ENCODE measurements at regions not wholly inside any gene's neighbourhood (a gene's known extent, or its start where the extent isn't known, plus 50 kb on each side); places are given as distances from the start of the nearest gene placed in this dataset.
"Not testable (repeated sequence)": the region's sequence is repeated elsewhere in the genome, so short reads cannot be mapped to it uniquely, and the experiment has no call there.

DNA sequence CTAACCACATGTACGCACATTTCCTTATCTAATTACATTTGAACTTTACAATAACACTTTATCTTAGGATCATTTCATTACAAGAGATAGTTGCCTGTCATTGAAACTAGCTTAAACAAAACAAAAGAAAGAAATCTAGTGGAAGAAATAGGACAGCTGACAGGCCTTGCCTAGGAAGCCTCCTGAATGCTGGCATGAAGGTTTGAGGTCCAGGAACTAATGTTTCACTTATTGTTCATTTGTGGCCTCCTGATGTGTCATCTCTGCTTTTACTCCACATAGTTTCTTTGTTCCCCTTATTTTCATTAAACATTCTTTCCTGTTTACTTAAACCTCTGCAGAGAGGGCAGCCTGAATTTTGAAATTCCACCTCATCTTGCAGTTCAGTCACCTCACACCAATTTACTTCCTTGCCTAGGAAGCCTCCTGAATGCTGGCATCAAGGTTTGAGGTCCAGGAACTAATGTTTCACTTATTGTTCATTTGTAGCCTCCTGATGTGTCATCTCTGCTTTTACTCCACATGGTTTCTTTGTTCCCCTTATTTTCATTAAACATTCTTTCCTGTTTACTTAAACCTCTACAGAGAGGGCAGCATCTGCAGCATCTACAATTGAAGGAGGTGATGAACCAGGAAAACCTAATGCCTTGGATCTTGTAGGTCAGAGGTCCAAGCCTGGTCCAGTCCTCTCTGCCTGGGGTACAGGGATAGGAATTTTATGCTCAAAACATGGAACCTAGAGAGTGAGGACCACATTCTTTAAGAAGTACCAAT is 319.2 kb downstream of the SPATA31A1 start:
- H3K4me2 ChIP-seq (ENCODE audit: low read length); H3K36me3 ChIP-seq (ENCODE audit: control insufficient read depth in 1 of 2, insufficient read depth in 2 of 2, low read length in 2 of 2); RAD21 ChIA-PET (ENCODE audit: low non-redundant PET in 1 of 2, low total read pairs in 2 of 2, uncharacterized antibody in 2 of 2, unreplicated experiment in 2 of 2); H4K20me1 ChIP-seq (ENCODE audit: insufficient read depth); DNase-seq (ENCODE audit: low read depth, low spot score); H3K79me2 ChIP-seq (ENCODE audit: insufficient read depth, low read length); H3K4me1 ChIP-seq (ENCODE audit: control insufficient read depth in 1 of 2, insufficient read depth in 2 of 2, low read length in 2 of 2); H3K27me3 ChIP-seq (ENCODE audit: insufficient read depth, low read length); H3K9ac ChIP-seq (ENCODE audit: low read length); H3K4me3 ChIP-seq (replicated peaks in 1 of 2; ENCODE audit: low read depth in 1 of 2, low read length in 2 of 2); H3K27ac ChIP-seq (ENCODE audit: low read depth, low read length); H3K9me3 ChIP-seq (ENCODE audit: control insufficient read depth in 1 of 2, insufficient read depth in 1 of 2, low read depth in 1 of 2, low read length in 2 of 2); BruUV-seq (replicated peaks); intact Hi-C loops (cut with micrococcal nuclease); CTCF ChIA-PET; POLR2A ChIA-PET; H3K9me2 ChIP-seq (ENCODE audit: insufficient read depth); H2AFZ ChIP-seq (ENCODE audit: low read depth, low read length, poor library complexity, severe bottlenecking): not testable (repeated sequence)
- peak; percentile 79 for ATAC-seq

DNA sequence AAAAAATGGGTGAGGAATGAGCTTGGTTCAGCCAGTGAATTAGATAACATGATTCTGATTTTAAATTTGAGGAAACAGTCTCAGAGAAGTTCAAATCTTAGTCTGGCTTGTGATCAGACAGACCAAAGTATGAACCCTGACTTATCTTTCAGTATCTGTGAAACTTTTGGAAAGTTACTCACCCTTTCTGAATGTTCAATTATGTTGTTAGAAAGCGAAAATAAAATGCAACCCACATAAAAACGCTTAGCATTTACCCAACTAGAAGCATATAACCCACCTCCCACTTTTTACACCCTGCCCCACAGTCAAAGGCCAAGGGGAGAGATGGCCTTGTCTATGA is 319.7 kb downstream of the SPATA31A1 start:
- H2AFZ ChIP-seq (ENCODE audit: low read depth, low read length, poor library complexity, severe bottlenecking); CTCF ChIA-PET; BruUV-seq (replicated peaks); H3K4me2 ChIP-seq (ENCODE audit: low read length); H3K4me1 ChIP-seq (ENCODE audit: control insufficient read depth in 1 of 2, insufficient read depth in 2 of 2, low read length in 2 of 2); DNase-seq (ENCODE audit: low read depth, low spot score); H3K36me3 ChIP-seq (ENCODE audit: control insufficient read depth in 1 of 2, insufficient read depth in 2 of 2, low read length in 2 of 2); H3K9me2 ChIP-seq (ENCODE audit: insufficient read depth); H3K79me2 ChIP-seq (ENCODE audit: insufficient read depth, low read length); POLR2A ChIA-PET; H3K9ac ChIP-seq (ENCODE audit: low read length); H3K9me3 ChIP-seq (ENCODE audit: control insufficient read depth in 1 of 2, insufficient read depth in 1 of 2, low read depth in 1 of 2, low read length in 2 of 2); H3K4me3 ChIP-seq (replicated peaks in 1 of 2; ENCODE audit: low read depth in 1 of 2, low read length in 2 of 2); H3K27me3 ChIP-seq (ENCODE audit: insufficient read depth, low read length); intact Hi-C loops (cut with micrococcal nuclease); RAD21 ChIA-PET (ENCODE audit: low non-redundant PET in 1 of 2, low total read pairs in 2 of 2, uncharacterized antibody in 2 of 2, unreplicated experiment in 2 of 2); H3K27ac ChIP-seq (ENCODE audit: low read depth, low read length); H4K20me1 ChIP-seq (ENCODE audit: insufficient read depth): not testable (repeated sequence)
- ATAC-seq, result peak; percentile 37

DNA sequence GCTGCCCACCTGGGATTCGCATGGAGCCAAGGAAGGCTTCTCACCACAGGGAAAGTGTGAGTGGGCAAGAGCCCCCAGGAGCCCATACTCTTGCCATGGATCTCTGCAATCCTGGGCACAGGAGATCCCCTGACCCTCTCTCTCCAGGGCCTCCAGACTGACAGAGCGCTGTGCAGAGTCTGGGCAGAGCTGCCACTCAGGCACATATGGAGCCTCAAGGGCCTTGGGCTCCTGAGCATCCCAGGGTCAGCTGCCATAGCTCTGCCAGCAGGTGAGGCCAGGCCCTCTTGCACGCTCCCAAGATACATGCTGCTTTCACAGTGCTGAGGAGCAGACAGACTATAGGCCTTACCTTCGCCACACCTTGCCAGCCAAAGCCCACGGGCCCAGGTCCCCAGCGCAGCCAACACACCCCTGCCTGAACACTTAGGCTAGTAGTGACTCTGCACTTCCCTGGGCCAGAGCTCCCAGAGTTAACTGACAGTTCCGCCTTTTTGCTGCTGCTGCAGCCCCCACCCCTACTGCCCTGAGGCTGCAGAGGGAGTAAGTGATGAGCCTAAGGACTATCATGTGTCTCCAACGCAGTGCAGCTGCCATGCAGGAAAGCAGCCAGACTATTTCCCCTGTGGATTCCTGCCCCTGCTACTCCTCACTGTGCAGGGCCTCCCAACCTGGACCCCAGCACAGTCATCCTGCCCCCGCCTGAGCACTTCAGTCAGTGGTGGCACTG is 323.2 kb downstream of the SPATA31A1 start:
- CTCF ChIA-PET, ATAC-seq: not testable (repeated sequence)

DNA sequence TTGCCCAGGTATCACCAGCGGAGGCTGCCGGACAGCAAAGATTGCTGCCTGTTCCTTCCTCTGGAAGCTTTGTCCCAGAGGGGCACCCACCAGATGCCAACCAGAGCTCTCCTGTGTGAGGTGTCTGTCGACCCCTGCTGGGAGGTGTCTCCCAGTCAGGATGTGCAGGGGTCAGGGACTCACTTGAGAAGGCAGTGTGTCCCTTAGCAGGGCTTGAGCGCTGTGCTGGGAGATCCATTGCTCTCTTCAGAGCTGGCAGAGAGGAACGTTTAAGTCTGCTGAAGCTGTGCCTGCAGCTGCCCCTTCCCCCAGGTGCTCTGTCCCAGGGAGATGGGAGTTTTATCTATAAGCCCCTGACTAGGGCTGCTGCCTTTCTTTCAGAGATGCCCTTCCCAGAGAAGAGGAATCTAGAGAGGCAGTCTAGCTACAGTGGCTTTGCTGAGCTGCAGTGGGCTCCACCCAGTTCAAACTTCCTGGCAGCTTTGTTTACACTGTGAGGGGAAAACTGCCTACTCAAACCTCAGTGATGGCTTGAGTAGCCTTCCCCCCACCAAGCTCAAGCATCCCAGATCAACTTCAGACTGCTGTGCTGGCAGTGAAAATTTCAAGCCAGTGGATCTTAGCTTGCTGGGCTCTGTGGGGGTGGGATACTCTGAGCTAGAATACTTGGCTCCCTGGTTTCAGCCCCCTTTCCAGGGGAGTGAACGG is 325.4 kb downstream of the SPATA31A1 start:
- CTCF ChIA-PET; H2AFZ ChIP-seq (ENCODE audit: low read depth, low read length, poor library complexity, severe bottlenecking); DNase-seq (ENCODE audit: low read depth, low spot score); RAD21 ChIA-PET (ENCODE audit: low non-redundant PET in 1 of 2, low total read pairs in 2 of 2, uncharacterized antibody in 2 of 2, unreplicated experiment in 2 of 2); POLR2A ChIA-PET; intact Hi-C loops (cut with micrococcal nuclease); H3K4me1 ChIP-seq (ENCODE audit: control insufficient read depth in 1 of 2, insufficient read depth in 2 of 2, low read length in 2 of 2); H3K27ac ChIP-seq (ENCODE audit: low read depth, low read length); H3K9ac ChIP-seq (ENCODE audit: low read length); H4K20me1 ChIP-seq (ENCODE audit: insufficient read depth); H3K36me3 ChIP-seq (ENCODE audit: control insufficient read depth in 1 of 2, insufficient read depth in 2 of 2, low read length in 2 of 2); H3K27me3 ChIP-seq (ENCODE audit: insufficient read depth, low read length); H3K9me2 ChIP-seq (ENCODE audit: insufficient read depth); H3K4me2 ChIP-seq (ENCODE audit: low read length); H3K9me3 ChIP-seq (ENCODE audit: control insufficient read depth in 1 of 2, insufficient read depth in 1 of 2, low read depth in 1 of 2, low read length in 2 of 2); BruUV-seq (replicated peaks); H3K79me2 ChIP-seq (ENCODE audit: insufficient read depth, low read length); H3K4me3 ChIP-seq (replicated peaks in 1 of 2; ENCODE audit: low read depth in 1 of 2, low read length in 2 of 2): not testable (repeated sequence)
- peak; percentile 57 for ATAC-seq

More for the DNA sequence above, 323.2 kb downstream of the SPATA31A1 start:
- BruUV-seq (replicated peaks); DNase-seq (ENCODE audit: low read depth, low spot score); H2AFZ ChIP-seq (ENCODE audit: low read depth, low read length, poor library complexity, severe bottlenecking); H3K27me3 ChIP-seq (ENCODE audit: insufficient read depth, low read length); H4K20me1 ChIP-seq (ENCODE audit: insufficient read depth); H3K4me2 ChIP-seq (ENCODE audit: low read length); POLR2A ChIA-PET; intact Hi-C loops (cut with micrococcal nuclease); H3K36me3 ChIP-seq (ENCODE audit: control insufficient read depth in 1 of 2, insufficient read depth in 2 of 2, low read length in 2 of 2); H3K9me3 ChIP-seq (ENCODE audit: control insufficient read depth in 1 of 2, insufficient read depth in 1 of 2, low read depth in 1 of 2, low read length in 2 of 2); RAD21 ChIA-PET (ENCODE audit: low non-redundant PET in 1 of 2, low total read pairs in 2 of 2, uncharacterized antibody in 2 of 2, unreplicated experiment in 2 of 2); H3K4me1 ChIP-seq (ENCODE audit: control insufficient read depth in 1 of 2, insufficient read depth in 2 of 2, low read length in 2 of 2); H3K79me2 ChIP-seq (ENCODE audit: insufficient read depth, low read length); H3K4me3 ChIP-seq (replicated peaks in 1 of 2; ENCODE audit: low read depth in 1 of 2, low read length in 2 of 2); H3K9me2 ChIP-seq (ENCODE audit: insufficient read depth); H3K9ac ChIP-seq (ENCODE audit: low read length); H3K27ac ChIP-seq (ENCODE audit: low read depth, low read length): not testable (repeated sequence)
